H1 (cell line): ENCODE measurements at regions not wholly inside any gene's neighbourhood (a gene's known extent, or its start where the extent isn't known, plus 50 kb on each side); places are given as distances from the start of the nearest gene placed in this dataset.

ENCODE experiments used
- CTCF ChIA-PET: fragments of 300-600 bp; sonication (Branson Sonifier 250); formaldehyde crosslinking; loops from one replicate; lab custom pipeline; 2021; ENCODE audit not compliant: partially characterized antibody; lab: Charles Lee
- POLR2A ChIA-PET: fragments of 300-600 bp; sonication (Branson Sonifier 250); formaldehyde crosslinking; loops from one replicate; lab custom pipeline; 2021; ENCODE audit warnings: inconsistent platforms; ENCODE audit not compliant: partially characterized antibody; lab: Charles Lee
- DNase-seq, 2 experiments: peaks; one replicate each; pipeline versions ENCODE4 v3.0.0 to v3.0.0-alpha.2; 2010 to 2022; ENCODE audit warnings: low spot score in 2 of 2, low read depth in 1 of 2, mixed read lengths in 1 of 2
- FAIRE-seq: peaks from 2 replicates; lab custom pipeline; 2011; peaks lifted over from hg19 to GRCh38; lab: Jason Lieb, UNC
- H2AFZ ChIP-seq: 2 replicates; pipeline ENCODE4 v1.8.1; 2012; ENCODE audit warnings: low read length, inconsistent platforms
- H2AK5ac ChIP-seq: 2 replicates; pipeline ENCODE4 v1.6.1; 2013; ENCODE audit warnings: low read depth, low read length
- H2BK120ac ChIP-seq: replicated peaks from 2 replicates; pipeline ENCODE3; 2013; ENCODE audit warnings: low read depth, low read length, inconsistent platforms
- H2BK12ac ChIP-seq: 2 replicates; pipeline ENCODE4 v1.6.1; 2013; ENCODE audit warnings: low read depth, low read length
- H2BK15ac ChIP-seq: 2 replicates; pipeline ENCODE4 v1.6.1; 2013; ENCODE audit warnings: low read length
- H2BK20ac ChIP-seq: 2 replicates; pipeline ENCODE4 v1.6.1; 2013; ENCODE audit warnings: low read length
- H2BK5ac ChIP-seq: 2 replicates; pipeline ENCODE4 v1.6.1; 2013; ENCODE audit warnings: low read depth, low read length
- H3K14ac ChIP-seq: 2 replicates; pipeline ENCODE4 v1.6.1; 2013; ENCODE audit warnings: inconsistent platforms; ENCODE audit not compliant: insufficient read length
- H3K18ac ChIP-seq: 2 replicates; pipeline ENCODE4 v1.6.1; 2013; ENCODE audit warnings: low read length; ENCODE audit errors: extremely low read depth
- H3K23ac ChIP-seq: 2 replicates; pipeline ENCODE4 v1.6.1; 2013; ENCODE audit warnings: inconsistent platforms; ENCODE audit not compliant: insufficient read length
- H3K23me2 ChIP-seq: 2 replicates; pipeline ENCODE4 v1.6.1; 2013; ENCODE audit warnings: low read depth, low read length
- H3K27ac ChIP-seq: 2 replicates; pipeline ENCODE4 v1.6.1; 2011; ENCODE audit warnings: low read depth, low read length, inconsistent platforms
- H3K27me3 ChIP-seq, 4 experiments: replicated peaks in 1 of 4; 1 replicate in 1 of 4; 2 replicates in 3 of 4; pipeline versions ENCODE4 v1.6.1 to v1.8.1; 2011 to 2013; ENCODE audit warnings: low read length in 3 of 4, mild to moderate bottlenecking in 3 of 4, inconsistent platforms in 2 of 4, mixed read lengths in 2 of 4, moderate library complexity in 1 of 4; ENCODE audit not compliant: control insufficient read depth in 3 of 4, insufficient read depth in 3 of 4; ENCODE audit errors: extremely low read depth in 1 of 4
- H3K36me3 ChIP-seq, 4 experiments: 2 replicates each; pipeline versions ENCODE4 v1.6.1 to v1.8.1; 2011 to 2013; ENCODE audit warnings: mild to moderate bottlenecking in 4 of 4, low read length in 3 of 4, moderate library complexity in 2 of 4, control low read depth in 1 of 4, inconsistent platforms in 1 of 4; ENCODE audit not compliant: insufficient read depth in 4 of 4, control insufficient read depth in 2 of 4
- H3K4ac ChIP-seq: replicated peaks from 2 replicates; pipeline ENCODE3; 2013; ENCODE audit warnings: low read length, low read depth, mixed read lengths, inconsistent platforms; ENCODE audit not compliant: insufficient read length
- H3K4me1 ChIP-seq, 4 experiments: replicated peaks in 1 of 4; 1 replicate in 1 of 4; 2 replicates in 3 of 4; pipeline versions ENCODE4 v1.6.1 to v1.8.1; 2011 to 2013; ENCODE audit warnings: low read length in 3 of 4, inconsistent platforms in 2 of 4, mixed read lengths in 1 of 4; ENCODE audit not compliant: insufficient read depth in 4 of 4, control insufficient read depth in 3 of 4
- H3K4me2 ChIP-seq, 2 experiments: 2 replicates each; pipeline versions ENCODE4 v1.6.1 to v1.8.1; 2011 to 2013; ENCODE audit warnings: low read depth in 2 of 2, low read length in 2 of 2, control low read depth in 1 of 2, inconsistent platforms in 1 of 2, mild to moderate bottlenecking in 1 of 2; ENCODE audit not compliant: insufficient read depth in 1 of 2
- H3K4me3 ChIP-seq, 4 experiments: fragments of 200-600, 300-600 bp in 1 of 4; sonication (generic), shearing (Covaris generic), sonication (Bioruptor Twin) in 1 of 4; 2 replicates each; pipeline versions ENCODE4 v1.5.1 to v1.8.1; 2011 to 2016; ENCODE audit warnings: low read length in 4 of 4, low read depth in 3 of 4, control low read depth in 2 of 4, inconsistent platforms in 2 of 4, mild to moderate bottlenecking in 2 of 4, mixed read lengths in 1 of 4, moderate library complexity in 1 of 4; ENCODE audit not compliant: insufficient read depth in 2 of 4; ENCODE audit errors: extremely low read depth in 1 of 4
- H3K56ac ChIP-seq: replicated peaks from 2 replicates; pipeline ENCODE3; 2013; ENCODE audit warnings: low read depth, mild to moderate bottlenecking, mixed read lengths, low read length, inconsistent platforms; ENCODE audit not compliant: insufficient read length
- H3K79me1 ChIP-seq: 2 replicates; pipeline ENCODE4 v1.6.1; 2013; ENCODE audit warnings: low read depth, low read length, control low read depth
- H3K79me2 ChIP-seq, 2 experiments: 2 replicates each; pipeline versions ENCODE4 v1.6.1 to v1.8.1; 2012 to 2013; ENCODE audit warnings: low read length in 2 of 2, mild to moderate bottlenecking in 2 of 2, inconsistent platforms in 1 of 2; ENCODE audit not compliant: insufficient read depth in 2 of 2, control insufficient read depth in 1 of 2
- H3K9ac ChIP-seq, 4 experiments: replicated peaks in 1 of 4; 1 replicate in 1 of 4; 2 replicates in 3 of 4; pipeline versions ENCODE4 v1.6.1 to v1.8.1; 2011 to 2013; ENCODE audit warnings: low read depth in 3 of 4, low read length in 3 of 4, control low read depth in 2 of 4, mild to moderate bottlenecking in 2 of 4, moderate library complexity in 2 of 4, inconsistent platforms in 1 of 4; ENCODE audit errors: extremely low read depth in 1 of 4
- H3K9me3 ChIP-seq, 2 experiments: 2 replicates each; pipeline versions ENCODE4 v1.6.1 to v1.8.1; 2012 to 2013; ENCODE audit warnings: mild to moderate bottlenecking in 2 of 2, moderate library complexity in 2 of 2, control low read depth in 1 of 2, inconsistent platforms in 1 of 2, low read depth in 1 of 2, low read length in 1 of 2, mixed read lengths in 1 of 2; ENCODE audit not compliant: insufficient read depth in 2 of 2
- H4K20me1 ChIP-seq, 2 experiments: replicated peaks in 1 of 2; 2 replicates each; pipeline versions ENCODE3 to v1.8.1; 2011 to 2013; ENCODE audit warnings: inconsistent platforms in 2 of 2, low read length in 2 of 2, mild to moderate bottlenecking in 1 of 2; ENCODE audit not compliant: insufficient read depth in 2 of 2, control insufficient read depth in 1 of 2
- H4K5ac ChIP-seq: 2 replicates; pipeline ENCODE4 v1.6.1; 2013; ENCODE audit warnings: low read length, low read depth, mixed read lengths, inconsistent platforms; ENCODE audit not compliant: insufficient read length
- H4K8ac ChIP-seq: 2 replicates; pipeline ENCODE4 v1.8.0; 2013; ENCODE audit warnings: mild to moderate bottlenecking, moderate library complexity, low read length, inconsistent platforms; ENCODE audit not compliant: insufficient read depth; ENCODE audit errors: extremely low read depth
- H4K91ac ChIP-seq: replicated peaks from 2 replicates; pipeline ENCODE3; 2013; ENCODE audit warnings: low read length, mixed read lengths, inconsistent platforms; ENCODE audit not compliant: insufficient read length
- ATF3 ChIP-seq: IDR thresholded peaks from 2 replicates; pipeline ENCODE4 v1.6.1; 2011; ENCODE audit warnings: low read depth, mild to moderate bottlenecking, low read length; ENCODE audit not compliant: insufficient read depth
- CBX8 ChIP-seq: fragments of 300-800, 300-1000 bp; sonication (generic); IDR thresholded peaks from 2 replicates; pipeline ENCODE4 v1.7.1; 2016; ENCODE audit warnings: low read depth, low read length, borderline replicate concordance
- E2F6 ChIP-seq: IDR thresholded peaks from 2 replicates; pipeline ENCODE4 v1.6.1; 2012; ENCODE audit warnings: inconsistent platforms
- EP300 ChIP-seq, 2 experiments: IDR thresholded peaks; 1 replicate in 1 of 2; 2 replicates in 1 of 2; pipeline ENCODE4 v1.6.1; 2011 to 2012; ENCODE audit warnings: low read depth in 2 of 2, low read length in 2 of 2, mild to moderate bottlenecking in 2 of 2, borderline replicate concordance in 1 of 2, inconsistent platforms in 1 of 2, moderate library complexity in 1 of 2
- NRF1 ChIP-seq: IDR thresholded peaks from 2 replicates; pipeline ENCODE4 v1.6.1; 2011; ENCODE audit warnings: mild to moderate bottlenecking, low read depth, low read length, improper control_type of control experiment
- POLR2AphosphoS5 ChIP-seq: IDR thresholded peaks from 2 replicates; pipeline ENCODE4 v1.6.1; 2011; ENCODE audit warnings: low read depth, low read length
- SIX5 ChIP-seq: IDR thresholded peaks from 2 replicates; pipeline ENCODE4 v1.6.1; 2011; ENCODE audit warnings: mild to moderate bottlenecking, low read depth, low read length
- SP4 ChIP-seq: IDR thresholded peaks from 2 replicates; pipeline ENCODE4 v1.6.1; 2012; ENCODE audit warnings: low read length, inconsistent platforms
- TAF7 ChIP-seq: optimal IDR thresholded peaks from 2 replicates; pipeline ENCODE3; 2011; ENCODE audit warnings: low read depth, mild to moderate bottlenecking, inconsistent platforms, low read length, moderate library complexity, borderline replicate concordance
- TBP ChIP-seq: IDR thresholded peaks from 2 replicates; pipeline ENCODE4 v1.6.1; 2011; ENCODE audit warnings: low read depth, low read length, improper control_type of control experiment
- TEAD4 ChIP-seq: IDR thresholded peaks from 2 replicates; pipeline ENCODE4 v1.6.1; 2012; ENCODE audit warnings: low read depth, low read length, inconsistent platforms, mixed read lengths
- YY1 ChIP-seq: IDR thresholded peaks from 2 replicates; pipeline ENCODE4 v1.6.1; 2011; ENCODE audit warnings: low read depth, mild to moderate bottlenecking, low read length
- WGBS, 2 experiments: shearing (Covaris generic) in 1 of 2; methylation state at CpG; one replicate each; pipeline versions ENCODE4 v1.1.6 to v1.1.7; 2013 to 2015; ENCODE audit warnings: low lambda C conversion rate in 2 of 2, mixed read lengths in 2 of 2, inconsistent platforms in 1 of 2, low coverage in 1 of 2, missing lambda C conversion rate in 1 of 2; ENCODE audit not compliant: insufficient replicate concordance in 2 of 2, insufficient coverage in 1 of 2, insufficient read length in 1 of 2; ENCODE audit errors: extremely low coverage in 1 of 2, missing lambda C conversion rate in 1 of 2; 5-methylcytosine and 5-hydroxymethylcytosine counted together

GRCh38 chr5:164431634-164432304 is 926.4 kb downstream of the MAT2B start:
- DNase-seq = no peak
- H3K36me3 ChIP-seq = no peaks in the 10 kb centered on the region
- H3K14ac ChIP-seq = no peak overlapping the region
- H2BK120ac ChIP-seq = no peak overlapping the region
- no peak overlapping the region for H2BK5ac ChIP-seq
- H2BK15ac ChIP-seq = no peak overlapping the region
- no peaks in the 10 kb centered on the region for H3K79me2 ChIP-seq
- H4K20me1 ChIP-seq = no peaks in the 10 kb centered on the region
- H3K4me1 ChIP-seq = no peaks in the 10 kb centered on the region
- H4K91ac ChIP-seq = no peak overlapping the region
- ChIA-PET POLR2A (no interaction called here), CTCF (interaction anchor here (0.6 to 0.9 kb wide), 3 partner anchors 10 to 1085 kb away, joined by 3 read pairs; no protein-coding TSS in a partner anchor)
- no peaks in the 10 kb centered on the region for H3K79me1 ChIP-seq
- H2BK12ac ChIP-seq = no peak overlapping the region
- no peak overlapping the region for H4K8ac ChIP-seq
- no peak overlapping the region for H3K9ac ChIP-seq
- H2BK20ac ChIP-seq = no peak overlapping the region
- no peak overlapping the region for H3K56ac ChIP-seq
- H3K4me3 ChIP-seq = no peak overlapping the region
- no peak overlapping the region for H3K23ac ChIP-seq
- no peak overlapping the region for H4K5ac ChIP-seq
- H3K18ac ChIP-seq = no peak overlapping the region
- H3K9me3 ChIP-seq = no peaks in the 10 kb centered on the region
- H3K4ac ChIP-seq = no peak overlapping the region
- peaks cover 0 to 1% (median 0%) of the 10 kb centered on the region in 4 experiments; a peak in 1 of 7 replicates for H3K27me3 ChIP-seq
- no peak overlapping the region for H3K27ac ChIP-seq
- H3K23me2 ChIP-seq = no peaks in the 10 kb centered on the region
- 91% methylated on average over 4 of the region's 4 CpGs; no CpG with 5 or more reads in 1 of the 2 experiments for WGBS, 2 experiments
- FAIRE-seq = no peak
- no peak overlapping the region for H3K4me2 ChIP-seq
- no peak overlapping the region for H2AFZ ChIP-seq
- H2AK5ac ChIP-seq = no peak overlapping the region
- TF ChIP-seq POLR2AphosphoS5 = no peak
- no peak for TF ChIP-seq SIX5
- no peak for TF ChIP-seq ATF3
- TF ChIP-seq SP4 = no peak
- no peak for TF ChIP-seq TAF7
- TF ChIP-seq CBX8 = no peak
- no peak for TF ChIP-seq E2F6
- no peak for TF ChIP-seq TBP
- no peak for TF ChIP-seq YY1
- no peak for TF ChIP-seq EP300 (IDR thresholded peaks at IDR 0.05; ENCODE audit: borderline replicate concordance in 1 of 2, low read depth in 2 of 2, low read length in 2 of 2)
- TF ChIP-seq TEAD4 = no peak
- TF ChIP-seq NRF1 = no peak
